NCI-H2196 treated with DMSO at 0.1 percent for 48 hours (cell line): ENCODE measurements at regions not wholly inside any gene's neighbourhood (a gene's known extent, or its start where the extent isn't known, plus 50 kb on each side); places are given as distances from the start of the nearest gene placed in this dataset.
"Not testable (repeated sequence)": the region's sequence is repeated elsewhere in the genome, so short reads cannot be mapped to it uniquely, and the experiment has no call there.

Experiments
- DNase-seq: peaks from one replicate; lab custom pipeline; 2025; ENCODE audit not compliant: unreplicated experiment; lab: John Stamatoyannopoulos, UW

- no peak for DNase-seq
These were observed 459.7 kb downstream of the GXYLT1 start for GRCh38 chr12:41684997-41685396.

DNA sequence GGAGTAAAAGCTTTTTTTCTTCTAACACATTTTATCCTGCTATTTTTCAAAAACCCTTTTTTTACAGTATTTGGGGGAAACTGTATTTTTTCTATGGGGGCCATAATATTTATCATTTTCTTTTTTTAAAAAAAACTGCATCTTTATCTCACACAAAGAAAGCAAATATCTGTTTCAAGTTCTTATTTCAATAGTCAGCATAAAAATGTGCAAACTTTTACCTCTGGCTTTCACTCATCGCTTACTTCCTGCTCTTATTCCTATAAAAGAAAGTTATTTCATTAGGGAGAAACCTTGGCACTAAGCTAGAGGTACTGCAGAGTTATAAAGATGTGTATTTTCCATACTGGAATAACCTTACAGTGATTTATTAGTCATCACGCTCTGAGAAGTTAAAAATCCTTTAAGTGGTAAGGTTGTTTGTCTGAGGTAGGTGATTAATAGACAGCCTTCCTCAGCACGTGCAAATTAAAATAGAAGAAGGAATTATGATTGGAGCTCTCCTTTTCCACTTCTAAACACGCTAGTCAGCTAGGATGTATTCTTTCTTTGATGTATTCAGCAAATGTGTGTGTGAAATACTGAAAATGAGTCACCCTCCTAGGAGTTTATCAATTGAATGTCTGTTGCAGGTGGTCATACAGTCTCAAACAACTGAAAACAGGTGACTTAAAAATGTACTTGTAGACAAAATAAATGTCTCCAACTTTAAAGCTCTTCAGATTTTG lies 461.0 kb downstream of the GXYLT1 start:
- no peak for DNase-seq

- DNase-seq = no peak
These were observed 461.7 kb downstream of the GXYLT1 start for GRCh38 chr12:41683023-41683422.

GRCh38 chr12:41681898-41682297 lies 462.8 kb downstream of the GXYLT1 start:
- no peak for DNase-seq

GRCh38 chr12:41680155-41680554 lies 464.5 kb downstream of the GXYLT1 start:
- no peak for DNase-seq

GRCh38 chr12:41663598-41664265 lies 475.6 kb downstream of the PDZRN4 start:
- no peak for DNase-seq

DNA sequence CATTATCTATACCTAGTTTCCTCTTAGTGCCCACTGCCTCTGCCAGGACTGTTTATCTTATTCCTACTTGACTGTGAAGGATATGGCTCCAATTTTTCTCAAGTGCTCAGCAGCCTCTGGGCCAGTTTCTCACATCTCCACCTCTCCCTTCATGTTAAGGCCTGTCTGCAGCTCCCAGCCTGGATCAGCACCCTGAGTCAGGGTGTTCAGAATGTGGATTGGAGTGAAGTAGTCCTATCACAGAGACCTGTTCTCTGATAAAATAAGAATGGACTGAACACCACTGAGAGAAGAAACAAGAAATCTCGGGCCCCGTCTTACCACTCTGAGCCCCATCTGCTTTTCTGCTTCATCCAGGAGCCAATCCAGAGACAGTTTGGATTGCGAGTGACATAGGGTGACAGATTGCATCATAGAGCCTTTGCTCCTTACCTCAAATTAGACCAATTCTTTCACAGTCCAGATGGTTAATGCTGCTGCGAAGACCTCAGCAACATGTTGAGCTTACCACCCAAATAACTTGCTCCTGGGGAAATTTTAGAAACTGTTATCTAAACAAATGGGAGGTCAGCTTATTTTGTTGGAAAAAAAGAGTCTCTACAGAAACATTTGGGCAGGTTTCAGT lies 473.1 kb downstream of the PDZRN4 start:
- DNase-seq = no peak

DNA sequence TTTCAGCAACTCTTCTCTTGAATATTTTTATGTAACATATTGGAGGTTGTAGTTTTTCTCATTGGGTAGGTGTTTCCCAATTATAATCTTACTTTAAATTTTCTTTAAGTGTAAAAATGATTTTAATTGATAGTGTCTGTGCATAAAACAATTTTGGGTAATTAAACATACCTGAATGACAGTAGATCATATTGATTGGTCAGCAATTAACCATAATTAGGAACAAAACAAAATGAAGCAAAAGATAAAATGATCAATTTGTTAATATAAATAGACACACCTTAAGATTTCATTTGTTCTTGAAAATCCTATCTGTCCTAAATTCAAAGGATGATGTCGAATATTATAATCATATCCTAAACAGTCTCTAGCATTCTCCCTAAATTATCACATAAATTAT lies 468.3 kb downstream of the PDZRN4 start:
- no peak for DNase-seq

GRCh38 chr12:41653386-41654326 lies 465.5 kb downstream of the PDZRN4 start:
- no peak for DNase-seq

DNA sequence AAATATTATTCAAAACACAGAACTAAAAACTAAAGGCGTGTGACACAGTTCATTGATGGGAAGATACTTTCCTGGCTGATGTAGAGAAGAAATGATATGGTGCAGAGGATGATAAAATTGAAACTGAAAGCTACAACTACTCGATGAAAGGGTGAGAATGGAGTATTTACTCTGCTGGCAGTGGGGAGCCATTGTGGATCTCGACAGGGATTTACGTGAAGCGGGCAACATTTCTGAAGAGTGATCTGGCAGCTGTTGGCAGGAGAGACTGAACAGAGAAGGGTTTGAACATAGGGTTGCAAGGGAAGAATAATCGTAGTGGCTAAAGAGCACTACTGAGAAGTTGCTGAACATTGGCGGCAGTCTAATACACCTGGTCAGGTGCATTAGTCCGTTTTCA lies 464.9 kb downstream of the PDZRN4 start:
- no peak for DNase-seq

GRCh38 chr12:41645624-41646023 lies 457.5 kb downstream of the PDZRN4 start:
- no peak for DNase-seq

- not testable (repeated sequence) for DNase-seq
These were observed 454.7 kb downstream of the PDZRN4 start for GRCh38 chr12:41642808-41643207.

- no peak for DNase-seq
These were observed 448.5 kb downstream of the PDZRN4 start for GRCh38 chr12:41636653-41637052.

DNA sequence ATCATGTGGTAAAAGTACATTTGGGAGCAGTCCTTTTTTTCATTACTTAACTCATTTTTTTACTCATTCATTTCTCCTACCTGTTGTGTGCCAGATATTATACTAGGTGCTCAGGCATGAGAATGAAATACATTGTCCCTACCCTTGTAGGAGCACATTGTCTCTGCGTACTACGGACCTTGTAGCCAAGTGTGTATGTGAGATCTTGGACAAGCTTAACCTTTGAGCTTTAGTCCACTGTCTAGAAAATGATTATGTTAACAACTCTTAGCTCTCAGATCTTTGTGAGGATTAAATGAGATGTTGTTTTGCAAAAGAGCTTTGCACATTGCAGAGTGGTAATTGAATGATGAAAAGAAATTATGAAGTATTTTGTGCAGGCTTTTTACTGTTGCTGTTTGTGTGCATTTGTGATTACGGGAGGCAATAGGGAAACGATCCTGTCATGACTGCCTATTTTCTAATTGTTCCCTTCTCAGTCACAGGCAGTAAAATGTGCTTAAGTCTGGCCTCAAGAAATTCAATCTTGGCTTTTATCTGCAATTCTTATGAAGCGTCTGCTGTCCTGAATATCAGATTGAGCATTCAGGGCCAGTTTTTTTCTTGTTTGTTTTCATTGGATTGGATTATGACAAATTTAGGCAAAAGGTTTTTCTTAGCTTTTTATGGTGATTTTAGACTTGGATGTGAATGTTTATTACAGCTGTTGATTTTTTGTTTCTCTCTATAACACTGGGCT lies 447.7 kb downstream of the PDZRN4 start:
- DNase-seq = no peak

DNA sequence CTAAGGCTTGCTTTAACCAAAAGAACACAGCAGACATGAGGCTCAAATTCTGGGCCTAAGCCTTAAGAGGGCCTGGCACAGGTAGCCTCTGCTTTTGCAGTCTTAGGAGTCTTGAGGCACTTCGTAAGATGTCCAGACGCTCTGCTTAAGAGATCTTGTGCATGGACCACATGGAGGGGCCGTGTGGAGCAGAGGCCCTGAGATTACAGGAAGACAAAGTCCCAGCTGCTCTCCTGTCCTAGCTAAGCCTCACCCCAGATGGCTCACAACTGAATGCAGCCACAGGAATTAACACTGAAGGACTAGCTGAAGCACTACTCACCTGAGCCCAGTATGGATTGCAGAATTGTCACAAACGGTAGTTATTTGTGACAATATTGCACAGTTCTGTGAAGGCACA lies 446.0 kb downstream of the PDZRN4 start:
- DNase-seq = no peak

DNA sequence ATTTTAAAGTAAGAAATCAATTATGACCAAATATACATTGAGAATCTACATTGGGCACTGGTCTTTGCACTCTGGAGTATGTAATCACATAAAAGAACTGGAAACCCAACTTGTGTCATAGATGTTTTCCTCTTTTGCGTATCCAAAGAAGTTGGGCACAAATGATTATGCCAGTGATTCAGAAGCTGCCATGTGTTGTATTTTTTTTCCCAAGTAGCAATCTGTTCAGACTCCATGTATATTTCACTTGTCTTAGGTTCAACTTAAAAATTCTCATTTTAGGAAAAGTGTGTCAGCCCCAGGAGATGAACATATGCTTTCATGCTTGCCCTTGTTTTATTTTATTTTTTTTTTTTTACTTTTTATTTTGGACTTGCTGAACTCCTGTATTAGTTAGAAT lies 441.5 kb downstream of the PDZRN4 start:
- no peak for DNase-seq

- DNase-seq = no peak
These were observed 439.4 kb downstream of the PDZRN4 start for GRCh38 chr12:41627476-41627875.

DNA sequence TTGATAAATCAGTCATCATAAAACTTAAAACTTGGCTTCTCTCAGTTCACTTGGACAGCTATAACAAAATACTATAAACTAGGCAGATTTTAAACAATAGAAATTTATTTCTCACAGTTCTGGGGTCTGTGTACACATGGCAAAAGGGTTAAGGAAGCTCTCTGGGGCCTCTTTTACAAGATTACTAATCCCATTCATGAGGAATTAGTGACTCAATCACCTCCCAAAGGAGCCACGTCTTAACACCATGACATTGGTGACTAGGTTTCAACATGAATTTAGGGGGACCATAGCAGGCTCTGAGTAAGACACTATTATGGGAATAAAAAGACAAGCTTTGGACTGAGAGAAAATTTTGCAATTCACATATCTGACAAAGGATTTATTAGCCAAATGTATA lies 436.5 kb downstream of the PDZRN4 start:
- no peak for DNase-seq
